AG04449 (cell line): ENCODE measurements at regions not wholly inside any gene's neighbourhood (a gene's known extent, or its start where the extent isn't known, plus 50 kb on each side); places are given as distances from the start of the nearest gene placed in this dataset.

Source experiments
- CTCF ChIA-PET: fragments of 350-600 bp; formaldehyde crosslinking; extraction: SDS; loops from one replicate; lab custom pipeline; 2021; ENCODE audit warnings: antibody characterized with exemption; lab: Yijun Ruan, JAX
- POLR2A ChIA-PET: fragments of 400-600, 350-600 bp; formaldehyde crosslinking; extraction: SDS; loops from one replicate; lab custom pipeline; 2020; ENCODE audit warnings: antibody characterized with exemption, inconsistent platforms; lab: Yijun Ruan, JAX
- DNase-seq: peaks from one replicate; pipeline ENCODE4 v3.0.0-alpha.2; 2010; ENCODE audit warnings: low read depth, low spot score
- H3K4me3 ChIP-seq: 2 replicates; pipeline ENCODE4 v1.5.1; 2011; ENCODE audit warnings: low read depth, mild to moderate bottlenecking, control low read depth, low read length
- TF ChIP-seq, protein P1 (sequence below): IDR thresholded peaks from one replicate; pipeline ENCODE4 v1.5.1; 2011; ENCODE audit warnings: mild to moderate bottlenecking, moderate library complexity, low read length, control low read depth, inconsistent platforms; ENCODE audit not compliant: insufficient read depth; ENCODE audit errors: missing control alignments

DNA sequence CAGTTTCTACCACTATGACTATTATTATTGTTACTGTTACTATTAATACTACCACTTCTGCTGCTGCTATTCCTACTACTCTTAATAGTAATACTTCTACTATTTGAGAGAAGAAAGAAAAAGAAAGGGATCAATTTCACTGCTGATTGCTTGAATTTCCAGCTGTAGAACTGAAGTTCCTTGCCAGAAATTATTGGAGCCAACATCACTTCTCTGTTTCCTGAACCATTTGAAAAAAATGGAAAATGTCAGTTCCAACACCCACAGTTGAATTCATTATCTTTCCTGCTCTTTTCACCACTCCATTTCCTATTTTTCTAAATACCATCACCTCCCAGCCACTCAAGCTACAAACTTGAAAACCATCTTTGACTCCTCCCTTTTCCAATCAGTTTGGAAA, 54.1 kb upstream of the PIK3C2G start:
- ChIA-PET CTCF (interaction anchor here (3.2 kb wide), 1 partner anchor 18 kb away, joined by 11 read pairs; no protein-coding TSS in a partner anchor), POLR2A (no interaction called here)

DNA sequence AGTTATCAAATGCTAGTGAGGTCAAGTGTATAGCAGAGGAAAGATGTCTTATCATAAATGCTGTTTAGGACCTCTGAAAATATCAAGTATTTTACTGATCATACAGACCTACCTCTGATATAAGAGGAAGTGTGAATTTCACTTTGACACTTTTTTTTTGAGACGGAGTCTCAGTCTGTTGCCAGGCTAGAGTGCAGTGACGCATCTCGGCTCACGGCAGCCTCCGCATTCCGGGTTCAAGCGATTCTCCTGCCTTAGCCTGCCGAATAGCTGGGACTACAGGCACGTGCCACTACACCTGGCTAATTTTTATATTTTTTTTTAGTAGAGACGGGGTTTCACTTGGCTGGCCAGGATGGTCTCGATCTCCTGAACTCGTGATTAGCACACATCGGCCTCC, 55.1 kb upstream of the PIK3C2G start:
- no peak for DNase-seq
- TF ChIP-seq, protein P1, sequence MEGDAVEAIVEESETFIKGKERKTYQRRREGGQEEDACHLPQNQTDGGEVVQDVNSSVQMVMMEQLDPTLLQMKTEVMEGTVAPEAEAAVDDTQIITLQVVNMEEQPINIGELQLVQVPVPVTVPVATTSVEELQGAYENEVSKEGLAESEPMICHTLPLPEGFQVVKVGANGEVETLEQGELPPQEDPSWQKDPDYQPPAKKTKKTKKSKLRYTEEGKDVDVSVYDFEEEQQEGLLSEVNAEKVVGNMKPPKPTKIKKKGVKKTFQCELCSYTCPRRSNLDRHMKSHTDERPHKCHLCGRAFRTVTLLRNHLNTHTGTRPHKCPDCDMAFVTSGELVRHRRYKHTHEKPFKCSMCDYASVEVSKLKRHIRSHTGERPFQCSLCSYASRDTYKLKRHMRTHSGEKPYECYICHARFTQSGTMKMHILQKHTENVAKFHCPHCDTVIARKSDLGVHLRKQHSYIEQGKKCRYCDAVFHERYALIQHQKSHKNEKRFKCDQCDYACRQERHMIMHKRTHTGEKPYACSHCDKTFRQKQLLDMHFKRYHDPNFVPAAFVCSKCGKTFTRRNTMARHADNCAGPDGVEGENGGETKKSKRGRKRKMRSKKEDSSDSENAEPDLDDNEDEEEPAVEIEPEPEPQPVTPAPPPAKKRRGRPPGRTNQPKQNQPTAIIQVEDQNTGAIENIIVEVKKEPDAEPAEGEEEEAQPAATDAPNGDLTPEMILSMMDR, result no peak
- ChIA-PET CTCF (no interaction called here), POLR2A (no interaction called here)
- H3K4me3 ChIP-seq, result no peak overlapping the region

More for the DNA sequence above, 54.1 kb upstream of the PIK3C2G start:
- no peak for DNase-seq
- TF ChIP-seq, protein P1, result no peak
- no peak overlapping the region for H3K4me3 ChIP-seq

DNA sequence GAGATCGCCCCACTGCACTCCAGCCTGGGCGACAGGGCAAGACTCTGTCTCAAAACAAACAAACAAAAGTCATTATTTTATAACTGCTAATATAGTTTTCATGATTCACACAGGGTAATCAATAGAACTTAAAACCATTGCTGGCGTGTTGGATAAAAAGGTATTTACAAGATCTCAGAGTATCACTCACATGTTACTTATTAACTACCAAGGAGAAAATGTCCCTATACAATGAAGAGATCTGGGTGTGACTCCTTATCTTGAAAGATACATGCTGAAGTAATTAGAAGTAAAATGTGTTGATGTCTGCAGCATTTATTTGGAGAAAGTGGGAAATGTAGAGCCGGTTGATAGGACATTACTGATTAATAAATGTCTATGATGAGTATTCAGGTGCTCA, 57.3 kb upstream of the PIK3C2G start:
- TF ChIP-seq, protein P1, result no peak
- ChIA-PET POLR2A (no interaction called here), CTCF (no interaction called here)
- H3K4me3 ChIP-seq, result no peak overlapping the region
- DNase-seq, result no peak

DNA sequence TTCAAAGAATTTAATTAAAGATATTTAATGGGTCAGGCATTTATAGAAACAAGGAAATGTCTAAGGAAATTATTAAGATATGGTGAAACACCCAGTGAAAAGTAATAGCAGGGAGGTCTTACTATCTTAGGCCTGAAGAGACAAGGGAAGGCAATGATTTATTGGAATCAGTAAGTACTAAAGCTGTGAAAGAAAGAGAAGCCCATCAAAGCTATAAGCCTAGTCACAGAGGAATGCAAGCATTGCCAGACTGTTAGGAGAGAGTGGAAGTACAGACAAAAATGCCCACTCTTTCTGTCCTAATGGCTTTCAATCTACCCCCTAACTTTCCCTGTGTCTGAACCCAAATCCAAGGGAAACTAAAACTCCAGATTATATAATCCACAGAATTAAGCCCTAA, 69.2 kb upstream of the PIK3C2G start:
- POLR2A ChIA-PET, result no interaction called here

DNA sequence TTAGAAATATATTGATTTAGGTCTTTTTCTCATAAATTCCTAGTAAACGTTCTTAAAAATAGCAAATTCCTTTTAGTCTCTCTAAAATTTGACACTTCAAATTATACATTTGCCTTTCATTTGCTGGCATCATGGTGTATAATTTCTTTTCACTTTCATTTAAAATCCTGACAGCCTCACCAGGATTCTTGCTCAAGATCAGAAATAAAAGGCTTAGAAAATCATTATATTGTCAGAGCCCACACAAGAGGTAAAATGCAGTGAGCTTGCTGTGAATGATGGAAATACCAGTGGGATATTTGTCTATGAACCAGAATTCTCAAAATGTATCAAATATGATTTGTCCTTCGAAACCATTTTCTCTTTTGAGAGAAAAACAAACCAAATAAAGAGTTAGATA, 78.2 kb upstream of the PIK3C2G start:
- TF ChIP-seq, protein P1, result no peak
- DNase-seq, result no peak
- ChIA-PET CTCF (no interaction called here), POLR2A (no interaction called here)
- no peak overlapping the region for H3K4me3 ChIP-seq

More for the DNA sequence above, 69.2 kb upstream of the PIK3C2G start:
- H3K4me3 ChIP-seq, result no peak overlapping the region
- no peak for DNase-seq
- CTCF ChIA-PET, result no interaction called here
- TF ChIP-seq, protein P1, result no peak

DNA sequence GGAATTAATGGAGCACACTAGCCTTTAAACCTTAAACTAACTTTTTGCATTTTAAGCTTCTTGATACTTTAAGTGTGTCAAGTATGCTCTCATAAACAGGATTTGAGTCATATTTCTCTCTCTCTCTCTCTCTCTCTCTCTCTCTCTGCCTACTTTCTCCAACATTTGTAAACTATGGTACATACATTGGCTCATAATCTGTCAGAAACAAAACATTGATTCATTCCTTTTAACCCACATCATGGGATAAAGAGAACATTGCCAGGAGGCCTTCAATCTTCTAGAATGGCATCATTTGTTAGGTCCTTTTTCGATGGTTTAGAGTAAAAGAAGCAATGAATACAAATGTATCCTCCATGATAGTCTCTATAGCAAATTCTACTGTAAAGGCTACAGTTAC, 81.6 kb upstream of the RERGL start:
- CTCF ChIA-PET, result interaction anchor here (0.8 to 1.0 kb wide), 2 partner anchors 12 to 149 kb away, joined by 3 read pairs; no protein-coding TSS in a partner anchor

More for the DNA sequence above, 81.6 kb upstream of the RERGL start:
- no peak overlapping the region for H3K4me3 ChIP-seq
- TF ChIP-seq, protein P1, result no peak
- no peak for DNase-seq
- POLR2A ChIA-PET, result no interaction called here
